HG03571 (cell line): ENCODE measurements at regions not wholly inside any gene's neighbourhood (a gene's known extent, or its start where the extent isn't known, plus 50 kb on each side); places are given as distances from the start of the nearest gene placed in this dataset.

ENCODE experiments used
- ATAC-seq: cut with Tn5 transposase; IDR thresholded peaks from one replicate; pipeline ENCODE4 v1.9.1; 2021; ENCODE audit not compliant: unreplicated experiment

DNA sequence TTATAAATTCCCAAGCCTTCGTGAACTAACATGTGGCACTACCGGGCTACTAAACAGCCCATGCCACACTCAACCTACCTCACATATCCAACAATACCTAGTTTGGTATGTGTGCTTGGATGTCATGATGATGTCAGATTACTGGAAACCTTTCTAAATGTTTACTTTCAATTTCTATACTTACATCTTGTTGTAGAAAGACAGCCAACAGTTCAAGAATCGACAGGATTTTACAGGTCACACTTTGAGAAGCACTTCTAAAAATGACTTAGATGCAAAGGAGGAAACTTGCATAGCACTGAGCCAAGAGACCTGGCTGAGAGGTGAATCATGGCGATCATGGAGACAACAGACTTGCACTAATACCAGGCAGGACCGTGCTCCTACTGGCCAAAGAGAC lies 209.9 kb downstream of the COL4A1 start:
- no peak for ATAC-seq

DNA sequence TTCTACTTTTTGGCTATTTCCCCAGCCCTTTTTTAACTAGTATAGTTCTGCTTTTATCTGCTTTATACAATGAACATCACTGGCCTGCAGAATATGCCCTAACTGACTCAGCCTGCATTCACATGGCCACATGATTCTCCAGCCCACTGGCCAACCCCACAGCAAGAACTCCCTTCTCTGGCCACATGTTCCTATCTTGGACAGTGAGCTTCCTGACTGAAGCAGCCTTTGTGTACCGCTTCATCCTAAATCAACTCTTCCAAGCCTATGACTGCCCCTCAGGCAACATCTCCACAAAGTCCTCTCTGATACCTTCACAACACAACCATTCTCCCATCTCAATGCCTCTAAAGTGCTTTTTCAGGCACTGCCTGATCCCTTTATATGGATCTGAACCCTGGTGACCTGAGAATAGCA lies 214.1 kb downstream of the COL4A1 start:
- no peak for ATAC-seq

GRCh38 chr13:110089815-110090214 lies 217.1 kb downstream of the COL4A1 start:
- no peak for ATAC-seq

GRCh38 chr13:110089100-110089499 lies 217.9 kb downstream of the COL4A1 start:
- no peak for ATAC-seq

GRCh38 chr13:110073982-110074381 lies 233.0 kb downstream of the COL4A1 start:
- ATAC-seq, result no peak

- no peak for ATAC-seq
Observed at GRCh38 chr13:110070511-110071120, 236.3 kb downstream of the COL4A1 start.

- ATAC-seq, result no peak
Observed at GRCh38 chr13:110070046-110070445, 236.9 kb downstream of the COL4A1 start.

DNA sequence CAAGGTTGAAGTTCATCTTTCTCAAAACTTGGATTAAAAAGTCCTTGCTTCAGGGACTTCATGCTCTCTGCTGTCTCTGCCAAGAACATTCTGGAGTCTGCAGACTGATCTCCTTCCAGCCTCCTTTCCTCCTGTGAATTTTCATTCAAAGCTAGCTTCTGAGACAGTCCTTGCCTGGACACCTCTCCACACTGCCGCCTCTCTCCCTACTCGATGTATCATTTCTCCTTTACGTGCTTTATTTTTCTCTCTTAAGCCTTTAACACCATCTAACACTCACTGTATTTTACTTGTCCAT lies 238.8 kb downstream of the COL4A1 start:
- no peak for ATAC-seq

DNA sequence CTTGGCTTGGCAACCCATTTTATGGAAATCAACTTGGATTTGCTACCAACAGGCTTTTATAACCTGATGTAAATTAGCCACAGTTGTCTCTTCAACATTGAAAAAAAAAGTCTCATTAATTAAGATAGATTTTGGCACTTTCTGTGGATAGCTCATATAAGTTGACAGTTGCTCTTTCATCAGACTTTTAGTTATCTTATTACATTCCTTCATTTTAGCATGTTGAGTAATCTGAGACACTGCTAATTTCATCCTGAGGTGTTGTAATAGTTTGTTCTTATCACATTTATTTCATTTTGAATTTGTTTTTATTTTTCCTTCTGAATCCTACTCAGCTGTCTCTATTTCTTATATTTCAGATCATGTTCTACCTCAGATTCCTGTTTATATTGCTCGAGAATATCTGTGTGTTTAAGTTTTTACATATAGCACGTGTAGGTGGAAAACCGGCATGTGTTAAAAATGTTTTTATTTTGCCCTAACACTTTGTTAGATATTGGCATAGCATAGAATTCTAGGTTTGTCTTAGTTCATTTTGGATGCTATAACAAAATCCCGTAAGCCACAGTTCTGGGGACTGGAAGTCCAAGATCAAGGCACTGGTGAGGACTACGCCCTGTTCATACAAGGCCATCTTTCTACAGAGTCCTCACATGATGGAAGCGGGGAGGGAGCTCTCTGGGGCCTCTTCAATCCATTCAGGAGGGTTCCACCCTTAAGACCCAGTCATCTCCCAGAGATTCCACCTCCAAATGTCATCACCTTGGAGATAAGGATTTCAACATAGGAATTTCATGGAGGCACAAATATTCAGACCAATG lies 239.4 kb downstream of the COL4A1 start:
- no peak for ATAC-seq

DNA sequence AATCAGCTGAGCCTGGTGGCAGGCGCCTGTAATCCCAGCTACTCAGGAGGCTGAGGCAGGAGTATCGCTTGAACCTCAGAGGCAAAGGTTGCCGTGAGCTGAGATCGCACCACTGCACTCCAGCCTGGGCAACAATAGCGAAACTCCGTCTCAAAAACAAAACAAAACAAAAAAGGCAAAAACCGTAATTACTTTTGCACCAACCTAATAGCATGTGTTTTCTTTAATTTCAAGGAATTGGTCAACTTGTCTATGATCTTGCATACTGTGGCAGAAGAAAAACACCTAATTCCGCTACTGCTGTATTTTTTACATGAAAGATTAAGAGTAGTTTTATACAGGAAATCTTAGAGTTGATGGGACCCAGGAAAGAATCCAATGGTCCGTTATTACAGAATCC lies 241.2 kb downstream of the COL4A1 start:
- ATAC-seq, result no peak

GRCh38 chr13:110063490-110064421 lies 243.2 kb downstream of the COL4A1 start:
- ATAC-seq, result no peak

DNA sequence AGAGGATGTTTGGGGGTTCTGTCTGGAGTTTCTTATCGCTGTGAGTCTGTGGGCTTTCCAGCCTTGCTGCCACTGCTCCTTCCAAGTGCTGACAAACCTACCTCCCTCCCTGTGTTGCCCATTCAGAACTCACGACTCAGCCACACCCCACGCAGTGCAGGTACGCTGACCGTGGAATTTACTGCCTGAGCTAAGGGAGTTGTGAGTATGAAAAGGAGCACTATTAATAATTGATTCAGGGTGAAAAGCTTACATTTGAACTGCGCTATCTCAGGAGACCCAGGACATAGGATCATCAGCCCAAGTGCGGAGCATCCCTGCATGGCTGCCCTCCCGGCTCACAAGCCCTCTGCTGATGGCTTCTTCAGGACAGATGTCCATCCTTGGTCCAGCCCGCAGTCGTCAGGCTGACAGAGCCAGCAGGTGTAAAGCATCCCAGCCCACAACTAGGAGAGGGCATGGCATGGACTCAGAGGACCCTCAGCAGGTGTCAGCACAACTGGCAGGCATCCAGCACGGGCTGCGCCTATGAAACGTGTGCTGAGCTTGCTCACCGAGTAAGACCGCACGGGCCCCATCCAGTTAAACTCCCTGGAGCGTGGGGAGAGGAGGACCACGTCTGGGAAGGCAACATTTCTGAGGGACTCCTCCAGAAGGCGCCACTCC lies 244.0 kb downstream of the COL4A1 start:
- no peak for ATAC-seq

- no peak for ATAC-seq
Observed at GRCh38 chr13:110062077-110062776, 244.7 kb downstream of the COL4A1 start.

- ATAC-seq, result no peak
Observed at GRCh38 chr13:110061270-110061669, 245.7 kb downstream of the COL4A1 start.

- no peak for ATAC-seq
Observed at GRCh38 chr13:110057052-110057451, 249.9 kb downstream of the COL4A1 start.

DNA sequence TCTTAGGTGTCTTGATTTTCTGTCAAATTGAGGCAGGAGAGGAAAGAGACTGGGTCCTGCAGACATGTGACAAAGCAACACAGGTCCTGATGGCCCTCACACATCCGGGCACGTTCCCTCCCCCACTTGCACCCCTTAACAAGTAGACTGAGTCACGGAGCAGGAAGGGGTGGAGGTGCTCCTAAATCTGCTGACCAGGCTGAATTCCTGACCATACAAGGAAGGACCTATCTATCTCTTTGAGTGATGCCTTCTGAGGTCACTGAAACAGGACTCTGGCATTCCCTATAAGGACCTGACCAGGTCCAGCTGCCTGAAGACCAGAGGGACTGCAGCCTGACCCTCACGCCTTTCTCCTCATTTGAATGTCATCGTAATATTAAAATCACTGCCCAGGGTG lies 250.3 kb downstream of the COL4A1 start:
- no peak for ATAC-seq

DNA sequence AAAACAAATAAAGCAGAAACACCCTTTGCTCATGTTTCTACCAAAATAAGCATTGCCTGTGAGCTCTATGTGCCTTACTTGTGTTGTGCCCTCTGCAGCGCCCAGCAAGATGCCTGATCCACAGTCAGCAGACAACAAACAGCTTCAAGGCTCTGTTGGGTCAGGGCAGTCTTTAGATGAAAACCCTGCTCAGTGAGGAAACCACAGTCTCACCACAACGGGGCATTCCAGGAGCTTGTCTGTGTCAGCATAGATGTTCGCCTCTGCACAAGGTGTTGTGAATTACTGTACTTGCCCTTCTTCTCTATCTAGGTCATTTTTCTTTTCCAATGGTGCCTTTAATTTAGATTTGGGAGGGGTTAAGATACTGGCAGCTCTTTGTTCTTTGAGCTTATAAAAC lies 251.9 kb downstream of the COL4A1 start:
- ATAC-seq, result no peak

GRCh38 chr13:110054041-110054440 lies 252.9 kb downstream of the COL4A1 start:
- ATAC-seq, result no peak

DNA sequence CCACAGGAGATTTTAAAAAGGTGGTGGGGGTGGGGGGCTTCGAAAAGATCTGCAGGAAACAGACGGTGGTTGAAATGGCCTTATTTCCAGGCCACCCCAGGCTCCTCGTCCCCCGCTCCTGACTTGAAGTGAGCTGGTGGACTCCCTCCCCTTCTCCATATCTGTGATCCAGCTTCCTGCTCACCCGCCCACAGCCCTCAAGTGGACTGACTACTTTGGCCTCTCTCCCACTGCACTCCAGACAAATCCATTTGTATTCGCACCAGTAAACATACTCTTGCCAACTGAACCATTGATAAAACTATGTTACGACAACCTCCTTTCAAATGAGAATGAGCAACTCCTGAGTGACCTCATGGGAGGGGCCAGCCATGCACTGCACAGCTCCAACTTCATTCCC lies 259.5 kb downstream of the COL4A1 start:
- ATAC-seq, result no peak

DNA sequence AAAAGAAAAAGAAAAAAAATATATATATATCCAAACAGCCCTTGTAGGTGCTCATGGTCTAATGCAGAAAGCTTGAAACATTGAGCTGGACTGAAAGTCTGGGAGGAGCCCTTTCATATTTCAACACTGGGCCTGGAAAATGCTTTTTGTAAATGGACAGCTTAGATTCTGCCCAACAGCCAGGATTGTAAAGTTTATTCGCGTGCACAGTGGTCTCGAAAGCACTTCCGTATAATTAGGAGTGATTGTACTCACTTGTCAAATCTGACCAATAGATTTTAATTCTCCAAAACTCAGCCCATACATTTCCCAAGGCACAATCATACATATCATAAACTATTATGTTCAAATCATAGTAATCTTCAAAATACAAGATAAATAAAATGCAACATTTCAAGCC lies 260.1 kb downstream of the COL4A1 start:
- no peak for ATAC-seq

GRCh38 chr13:110045919-110046318 lies 259.5 kb upstream of the IRS2 start:
- ATAC-seq, result no peak
